Trophoblast cell (in vitro differentiated cells and primary cell): ENCODE measurements at regions not wholly inside any gene's neighbourhood (a gene's known extent, or its start where the extent isn't known, plus 50 kb on each side); places are given as distances from the start of the nearest gene placed in this dataset.

Source experiments
- DNase-seq, 2 donors: peaks; one replicate each; pipeline ENCODE4 v3.0.0-alpha.2; 2016
- H2AFZ ChIP-seq: 2 replicates; pipeline ENCODE4 v1.6.1; 2013; ENCODE audit warnings: low read length, moderate library complexity, mild to moderate bottlenecking; ENCODE audit not compliant: insufficient read depth, poor library complexity
- H2AK5ac ChIP-seq: 2 replicates; pipeline ENCODE4 v1.6.1; 2013; ENCODE audit warnings: mild to moderate bottlenecking, low read length
- H2BK120ac ChIP-seq: 2 replicates; pipeline ENCODE4 v1.6.1; 2013; ENCODE audit warnings: low read length, mild to moderate bottlenecking, moderate library complexity; ENCODE audit not compliant: insufficient read depth, poor library complexity
- H2BK12ac ChIP-seq: 2 replicates; pipeline ENCODE4 v1.6.1; 2013; ENCODE audit warnings: mild to moderate bottlenecking, low read length, moderate library complexity
- H2BK5ac ChIP-seq: 2 replicates; pipeline ENCODE4 v1.6.1; 2013; ENCODE audit warnings: low read length, low read depth, moderate library complexity, mild to moderate bottlenecking; ENCODE audit not compliant: poor library complexity
- H3K14ac ChIP-seq: 2 replicates; pipeline ENCODE4 v1.6.1; 2013; ENCODE audit warnings: mild to moderate bottlenecking, low read length
- H3K18ac ChIP-seq: 2 replicates; pipeline ENCODE4 v1.6.1; 2013; ENCODE audit warnings: mild to moderate bottlenecking, low read length
- H3K23ac ChIP-seq: 2 replicates; pipeline ENCODE4 v1.6.1; 2013; ENCODE audit warnings: low read length
- H3K27ac ChIP-seq: 2 replicates; pipeline ENCODE4 v1.5.1; 2013; ENCODE audit warnings: low read depth, mild to moderate bottlenecking, inconsistent platforms, low read length, moderate library complexity
- H3K27me3 ChIP-seq: 2 replicates; pipeline ENCODE4 v1.6.1; 2013; ENCODE audit warnings: inconsistent platforms, mild to moderate bottlenecking, low read length, moderate library complexity; ENCODE audit not compliant: insufficient read depth
- H3K36me3 ChIP-seq, 2 experiments: 1 replicate in 1 of 2; 2 replicates in 1 of 2; pipeline ENCODE4 v1.6.1; 2013; ENCODE audit warnings: low read length in 2 of 2, mild to moderate bottlenecking in 2 of 2, moderate library complexity in 1 of 2; ENCODE audit not compliant: insufficient read depth in 2 of 2, control insufficient read depth in 1 of 2
- H3K4ac ChIP-seq: 2 replicates; pipeline ENCODE4 v1.6.1; 2013; ENCODE audit warnings: low read depth, mild to moderate bottlenecking, low read length, moderate library complexity
- H3K4me1 ChIP-seq, 2 experiments: 1 replicate in 1 of 2; 2 replicates in 1 of 2; pipeline ENCODE4 v1.6.1; 2013; ENCODE audit warnings: low read length in 2 of 2, mild to moderate bottlenecking in 2 of 2, moderate library complexity in 1 of 2; ENCODE audit not compliant: insufficient read depth in 2 of 2, control insufficient read depth in 1 of 2
- H3K4me2 ChIP-seq: 2 replicates; pipeline ENCODE4 v1.6.1; 2013; ENCODE audit warnings: inconsistent platforms, mild to moderate bottlenecking, low read length, moderate library complexity
- H3K4me3 ChIP-seq: 2 replicates; pipeline ENCODE4 v1.5.1; 2013; ENCODE audit warnings: mild to moderate bottlenecking, low read depth, low read length, inconsistent platforms
- H3K79me1 ChIP-seq: one replicate; pipeline ENCODE4 v1.6.1; 2013; ENCODE audit warnings: low read length
- H3K79me2 ChIP-seq: 2 replicates; pipeline ENCODE4 v1.6.1; 2013; ENCODE audit warnings: low read length, mild to moderate bottlenecking; ENCODE audit not compliant: control insufficient read depth, insufficient read depth, poor library complexity
- H3K9ac ChIP-seq: 2 replicates; pipeline ENCODE4 v1.6.1; 2013; ENCODE audit warnings: mild to moderate bottlenecking, low read length
- H3K9me3 ChIP-seq: 2 replicates; pipeline ENCODE4 v1.6.1; 2013; ENCODE audit warnings: low read depth, mild to moderate bottlenecking, control low read depth, inconsistent platforms, low read length; ENCODE audit not compliant: insufficient read depth
- H4K12ac ChIP-seq: 2 replicates; pipeline ENCODE4 v1.6.1; 2013; ENCODE audit warnings: low read depth, mild to moderate bottlenecking, low read length, moderate library complexity
- H4K8ac ChIP-seq: 2 replicates; pipeline ENCODE4 v1.6.1; 2013; ENCODE audit warnings: low read depth, mild to moderate bottlenecking, low read length, moderate library complexity
- H4K91ac ChIP-seq: one replicate; pipeline ENCODE4 v1.6.1; 2013; ENCODE audit warnings: low read depth, mild to moderate bottlenecking, low read length, moderate library complexity
- WGBS: extraction: QIAGEN DNeasy Blood & Tissue Kit; methylation state at CpG from one replicate; pipeline ENCODE4 v1.1.7; 2013; ENCODE audit warnings: missing lambda C conversion rate; ENCODE audit not compliant: insufficient read length, insufficient coverage; ENCODE audit errors: extremely low coverage; 5-methylcytosine and 5-hydroxymethylcytosine counted together

DNA sequence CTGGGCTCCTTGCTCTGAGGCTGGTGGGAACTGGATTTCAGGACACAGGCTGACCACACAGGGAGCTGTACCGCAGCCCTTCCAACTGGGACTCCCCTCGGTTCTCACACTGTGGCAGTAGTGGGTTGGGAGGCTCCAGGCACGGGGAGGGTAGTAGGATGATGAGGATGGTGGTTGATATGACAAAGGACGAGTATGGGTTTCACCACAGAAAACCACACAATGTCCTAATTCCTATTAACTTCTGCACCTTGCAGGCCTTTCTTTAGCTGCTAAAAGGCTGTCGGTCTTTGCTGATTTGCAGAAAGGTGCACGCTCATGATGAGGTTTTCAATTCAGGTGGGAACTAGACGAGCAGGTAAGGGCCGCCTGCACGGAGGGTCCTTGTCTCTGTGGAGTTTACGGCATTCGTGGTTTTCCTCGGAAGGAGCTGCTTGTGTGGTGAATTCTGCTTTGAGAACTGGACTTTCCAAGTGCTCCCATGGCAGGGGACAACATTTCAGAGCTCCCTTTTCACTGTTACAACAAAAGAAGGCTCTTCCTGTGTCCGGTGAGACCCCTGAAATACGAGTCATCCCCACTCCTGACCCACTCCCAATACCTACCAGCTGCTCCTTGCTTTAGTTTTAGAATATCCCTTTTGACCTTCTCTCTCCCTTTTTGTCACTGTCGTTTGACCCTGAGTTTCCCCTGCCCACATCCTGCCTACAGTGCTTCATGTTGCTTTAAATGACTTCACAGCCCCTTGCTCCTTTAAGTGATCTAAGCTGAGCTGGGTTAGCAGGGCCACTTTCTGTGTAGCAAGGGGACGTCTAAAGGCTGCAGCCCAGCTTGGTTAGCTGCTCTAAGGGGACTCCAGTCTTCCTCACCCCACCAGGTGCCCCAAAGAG is 125.1 kb downstream of the MRPS6 start:
- Histone ChIP-seq H3K79me1 (peaks cover 21% of the 10 kb centered on the region), H2AFZ (no peak overlapping the region), H4K91ac (no peak overlapping the region), H4K12ac (no peak overlapping the region), H2BK120ac (no peak overlapping the region), H3K4me2 (no peak overlapping the region), H3K9me3 (no peaks in the 10 kb centered on the region), H2BK5ac (no peak overlapping the region), H3K9ac (no peak overlapping the region), H3K27ac (no peak overlapping the region), H3K23ac (no peak overlapping the region), H4K8ac (no peak overlapping the region), H3K14ac (no peak overlapping the region), H3K4me3 (no peak overlapping the region), H3K36me3 (peaks cover 0 to 4% of the 10 kb centered on the region in 2 experiments), H2AK5ac (no peak overlapping the region), H3K4ac (no peak overlapping the region), H3K79me2 (peaks cover 6% of the 10 kb centered on the region), H3K27me3 (no peaks in the 10 kb centered on the region), H3K18ac (no peak overlapping the region), H3K4me1 (peaks cover 21 to 24% of the 10 kb centered on the region in 2 experiments), H2BK12ac (no peak overlapping the region)
- no CpG with 5 or more reads among the region's 16 CpGs for WGBS
- no peak for DNase-seq

DNA sequence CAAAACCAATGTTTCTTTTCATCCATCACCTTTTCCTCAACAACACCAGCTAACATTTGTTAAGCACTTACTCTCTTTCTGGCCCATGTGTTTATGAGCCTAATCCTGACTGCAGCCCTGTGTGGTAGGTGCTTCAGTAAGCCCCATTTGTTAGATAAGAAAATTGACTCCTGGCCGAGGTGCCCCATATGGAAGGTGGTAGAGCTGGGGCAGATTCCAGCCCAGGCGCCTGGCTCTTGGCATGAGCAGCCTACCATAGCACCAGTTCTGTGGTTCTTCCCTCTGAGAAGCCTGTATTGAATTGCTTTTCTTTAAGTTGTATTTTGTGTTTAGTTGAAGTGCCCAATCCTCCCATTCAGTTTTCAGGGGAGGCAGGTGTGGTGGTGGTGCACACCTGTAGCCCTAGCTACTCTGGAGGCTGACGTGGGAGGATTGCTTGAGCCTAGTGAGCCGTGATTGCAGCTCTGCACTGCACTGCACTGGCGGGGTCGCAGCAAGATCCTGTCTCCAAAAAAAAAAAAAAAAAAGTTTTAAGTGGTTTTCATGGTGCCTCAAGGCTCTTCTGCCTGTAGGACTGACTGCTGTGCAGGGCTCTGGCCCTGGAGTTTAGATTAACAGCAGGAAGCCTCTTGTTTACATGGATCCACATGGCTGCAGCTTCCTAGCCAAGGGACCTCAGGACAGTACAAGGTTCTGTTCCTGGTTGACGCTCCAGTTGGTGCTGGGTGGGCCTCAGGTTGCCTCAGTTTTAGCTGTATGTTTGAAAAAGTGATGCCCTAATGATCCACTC is 125.9 kb downstream of the MRPS6 start:
- H3K4me2 ChIP-seq: no peak overlapping the region
- peaks cover 28 to 31% of the 10 kb centered on the region in 2 experiments for H3K4me1 ChIP-seq
- no peak overlapping the region for H2BK120ac ChIP-seq
- H3K14ac ChIP-seq: no peak overlapping the region
- H3K4ac ChIP-seq: no peak overlapping the region
- H2BK12ac ChIP-seq: no peak overlapping the region
- H2AFZ ChIP-seq: no peak overlapping the region
- no peak overlapping the region for H3K27ac ChIP-seq
- WGBS: no CpG with 5 or more reads among the region's 7 CpGs
- peaks cover 0 to 4% of the 10 kb centered on the region in 2 experiments for H3K36me3 ChIP-seq
- no peak overlapping the region for H3K4me3 ChIP-seq
- no peak overlapping the region for H4K12ac ChIP-seq
- peaks cover 8% of the 10 kb centered on the region for H3K79me2 ChIP-seq
- no peaks in the 10 kb centered on the region for H3K9me3 ChIP-seq
- peaks cover 28% of the 10 kb centered on the region for H3K79me1 ChIP-seq
- peak overlapping the region; percentile 9 for H4K91ac ChIP-seq
- no peak overlapping the region for H3K18ac ChIP-seq
- H4K8ac ChIP-seq: no peak overlapping the region
- H2AK5ac ChIP-seq: no peak overlapping the region
- no peak for DNase-seq
- no peak overlapping the region for H3K23ac ChIP-seq
- no peaks in the 10 kb centered on the region for H3K27me3 ChIP-seq
- H3K9ac ChIP-seq: no peak overlapping the region
- H2BK5ac ChIP-seq: no peak overlapping the region

DNA sequence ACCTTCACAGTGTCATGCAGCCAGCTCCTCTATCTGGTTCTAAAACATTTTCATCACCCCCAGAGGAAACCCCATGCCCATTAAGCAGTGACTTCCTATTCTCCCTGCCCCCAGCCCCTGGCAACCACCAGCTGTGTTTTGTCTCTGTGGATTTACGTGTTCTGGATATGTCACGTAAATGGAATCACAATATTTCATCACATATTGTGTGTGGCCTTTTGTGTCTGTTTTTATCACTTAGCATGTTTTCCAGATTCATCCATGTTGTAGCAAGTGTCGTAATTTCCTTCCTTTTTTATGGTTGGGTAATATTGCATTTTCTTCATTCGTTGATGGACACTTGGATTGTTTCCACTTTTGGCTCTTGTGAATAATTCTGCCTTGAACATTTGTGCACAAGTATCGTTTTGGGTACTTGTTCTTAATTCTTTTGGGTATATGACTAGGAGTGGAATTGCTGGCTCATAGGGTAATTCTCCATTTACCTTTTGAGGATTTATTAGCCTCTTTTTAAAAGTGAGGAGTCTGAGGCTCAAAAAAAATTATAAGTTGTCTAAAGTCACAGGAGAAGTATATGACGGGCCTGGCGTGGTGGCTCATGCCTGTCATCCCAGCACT is 127.0 kb downstream of the MRPS6 start:
- Histone ChIP-seq H3K79me2 (peaks cover 11% of the 10 kb centered on the region), H3K4ac (no peak overlapping the region), H3K4me1 (peaks cover 36 to 39% of the 10 kb centered on the region in 2 experiments), H3K4me2 (no peak overlapping the region), H3K27me3 (no peaks in the 10 kb centered on the region), H3K79me1 (peaks cover 31% of the 10 kb centered on the region), H3K27ac (no peak overlapping the region), H2BK12ac (peak overlapping the region; percentile 21), H3K9me3 (no peaks in the 10 kb centered on the region), H3K23ac (no peak overlapping the region), H2AK5ac (no peak overlapping the region), H4K91ac (no peak overlapping the region), H2BK120ac (peak overlapping the region; percentile 17), H4K8ac (no peak overlapping the region), H3K9ac (no peak overlapping the region), H2AFZ (no peak overlapping the region), H3K18ac (no peak overlapping the region), H4K12ac (no peak overlapping the region), H3K4me3 (no peak overlapping the region), H3K14ac (no peak overlapping the region), H2BK5ac (no peak overlapping the region), H3K36me3 (peaks cover 0 to 4% of the 10 kb centered on the region in 2 experiments)
- DNase-seq: peak in 1 of 2 donors; percentile 36
- WGBS: no CpG with 5 or more reads among the region's 7 CpGs

DNA sequence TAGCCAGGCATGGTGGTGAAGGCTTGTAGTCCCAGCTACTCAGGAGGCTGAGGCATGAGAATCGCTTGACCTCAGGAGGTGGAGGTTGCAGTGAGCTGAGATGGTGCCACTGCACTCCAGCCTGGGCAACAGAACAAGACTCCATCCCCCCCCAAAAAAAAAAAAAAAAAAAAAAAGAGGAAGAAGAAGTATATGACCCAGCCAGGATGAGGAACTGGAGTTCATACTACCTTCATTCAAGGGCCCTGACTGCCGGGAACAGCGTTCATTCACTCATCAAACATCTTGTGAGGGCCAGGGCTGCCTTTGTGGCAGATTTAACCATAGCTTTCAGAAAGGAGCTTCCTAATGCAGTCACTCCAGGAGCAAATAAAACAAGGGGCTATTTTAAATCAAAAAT is 127.6 kb downstream of the MRPS6 start:
- Histone ChIP-seq H3K79me1 (peaks cover 31% of the 10 kb centered on the region), H4K91ac (peak overlapping the region; percentile 58), H3K27ac (peak overlapping the region; percentile 96), H3K4me3 (no peak overlapping the region), H3K9me3 (no peaks in the 10 kb centered on the region), H4K12ac (no peak overlapping the region), H3K9ac (no peak overlapping the region), H3K4me1 (peaks cover 36 to 39% of the 10 kb centered on the region in 2 experiments), H2BK12ac (peak overlapping the region; percentile 10), H2BK5ac (peak overlapping the region; percentile 35), H3K4ac (no peak overlapping the region), H3K23ac (no peak overlapping the region), H2AFZ (no peak overlapping the region), H3K27me3 (no peaks in the 10 kb centered on the region), H3K14ac (no peak overlapping the region), H2BK120ac (peak overlapping the region; percentile 35), H3K18ac (no peak overlapping the region), H3K36me3 (peaks cover 0 to 4% of the 10 kb centered on the region in 2 experiments), H3K4me2 (peak overlapping the region; percentile 80), H3K79me2 (peaks cover 11% of the 10 kb centered on the region), H2AK5ac (no peak overlapping the region), H4K8ac (peak overlapping the region; percentile 62)
- DNase-seq: peak in 1 of 2 donors; percentile 14
- no CpG with 5 or more reads among the region's 3 CpGs for WGBS
